Liver (tissue), 8 donors: ENCODE measurements at regions not wholly inside any gene's neighbourhood (a gene's known extent, or its start where the extent isn't known, plus 50 kb on each side); places are given as distances from the start of the nearest gene placed in this dataset.
"Not testable (repeated sequence)": the region's sequence is repeated elsewhere in the genome, so short reads cannot be mapped to it uniquely, and the experiment has no call there.

Source experiments
- DNase-seq: peaks from one replicate; pipeline ENCODE4 v3.0.0-alpha.2; 2017; ENCODE audit warnings: low spot score
- H3K27ac ChIP-seq, 2 donors: one replicate each; pipeline ENCODE4 v1.7.0; 2013; ENCODE audit warnings: inconsistent platforms in 2 of 2, low read length in 2 of 2, control low read depth in 1 of 2, low read depth in 1 of 2, mild to moderate bottlenecking in 1 of 2
- H3K27me3 ChIP-seq, 4 donors: one replicate each; pipeline versions ENCODE4 v1.6.1 to v1.7.0; 2013; ENCODE audit warnings: low read length in 3 of 4, inconsistent platforms in 1 of 4, mild to moderate bottlenecking in 1 of 4, moderate library complexity in 1 of 4; ENCODE audit not compliant: control insufficient read depth in 4 of 4, insufficient read depth in 4 of 4
- H3K36me3 ChIP-seq, 4 donors: one replicate each; pipeline versions ENCODE4 v1.6.1 to v1.7.0; 2013; ENCODE audit warnings: low read length in 3 of 4, mild to moderate bottlenecking in 3 of 4, low read depth in 1 of 4, moderate library complexity in 1 of 4; ENCODE audit not compliant: control insufficient read depth in 4 of 4, insufficient read depth in 3 of 4
- H3K4me1 ChIP-seq, 4 donors: one replicate each; pipeline versions ENCODE4 v1.6.1 to v1.7.0; 2013; ENCODE audit warnings: low read length in 3 of 4, mild to moderate bottlenecking in 3 of 4, moderate library complexity in 1 of 4; ENCODE audit not compliant: control insufficient read depth in 4 of 4, insufficient read depth in 4 of 4
- H3K4me3 ChIP-seq, 3 donors: one replicate each; pipeline versions ENCODE4 v1.6.1 to v1.7.0; 2013; ENCODE audit warnings: low read length in 3 of 3, control low read depth in 1 of 3, low read depth in 1 of 3, mild to moderate bottlenecking in 1 of 3
- H3K9ac ChIP-seq, 2 donors: one replicate each; pipeline ENCODE4 v1.7.0; 2013; ENCODE audit warnings: low read length in 2 of 2, mild to moderate bottlenecking in 2 of 2, moderate library complexity in 2 of 2, control low read depth in 1 of 2, low read depth in 1 of 2
- H3K9me3 ChIP-seq, 4 donors: one replicate each; pipeline versions ENCODE4 v1.6.1 to v1.7.0; 2013; ENCODE audit warnings: low read length in 3 of 4; ENCODE audit not compliant: control insufficient read depth in 4 of 4
- EGR1 ChIP-seq, 2 donors: IDR thresholded peaks; 2 replicates each; pipeline ENCODE4 v1.6.1; 2016 to 2018; ENCODE audit warnings: antibody characterized with exemption in 2 of 2, low read depth in 2 of 2
- FOXA1 ChIP-seq: IDR thresholded peaks from 2 replicates; pipeline ENCODE4 v1.6.1; 2016; ENCODE audit warnings: antibody characterized with exemption
- FOXA2 ChIP-seq: IDR thresholded peaks from 2 replicates; pipeline ENCODE4 v1.6.1; 2016; ENCODE audit warnings: antibody characterized with exemption
- GABPA ChIP-seq, 2 donors: IDR thresholded peaks in 1 of 2; conservative IDR thresholded peaks in 1 of 2; 2 replicates each; pipeline ENCODE4 v1.6.1; 2016; ENCODE audit warnings: antibody characterized with exemption in 2 of 2, mild to moderate bottlenecking in 1 of 2, moderate library complexity in 1 of 2
- HNF4A ChIP-seq, 2 donors: conservative IDR thresholded peaks; 2 replicates each; pipeline ENCODE4 v1.6.1; 2016; ENCODE audit warnings: antibody characterized with exemption in 2 of 2, mild to moderate bottlenecking in 2 of 2
- HNF4G ChIP-seq: IDR thresholded peaks from 2 replicates; pipeline ENCODE4 v1.6.1; 2016; ENCODE audit warnings: antibody characterized with exemption
- JUND ChIP-seq, 2 donors: IDR thresholded peaks; 2 replicates each; pipeline ENCODE4 v1.6.1; 2016; ENCODE audit warnings: antibody characterized with exemption in 2 of 2
- NR2F2 ChIP-seq: IDR thresholded peaks from 2 replicates; pipeline ENCODE4 v1.6.1; 2016; ENCODE audit warnings: antibody characterized with exemption
- RXRA ChIP-seq, 2 donors: IDR thresholded peaks; 2 replicates each; pipeline ENCODE4 v1.6.1; 2017 to 2018; ENCODE audit warnings: antibody characterized with exemption in 2 of 2, mild to moderate bottlenecking in 1 of 2
- SP1 ChIP-seq: IDR thresholded peaks from 2 replicates; pipeline ENCODE4 v1.6.1; 2018; ENCODE audit warnings: antibody characterized with exemption, mild to moderate bottlenecking
- TAF1 ChIP-seq: conservative IDR thresholded peaks from 2 replicates; pipeline ENCODE4 v1.6.1; 2016; ENCODE audit warnings: antibody characterized with exemption, mild to moderate bottlenecking
- YY1 ChIP-seq: IDR thresholded peaks from 2 replicates; pipeline ENCODE4 v1.6.1; 2016; ENCODE audit warnings: antibody characterized with exemption, mild to moderate bottlenecking
- ZBTB33 ChIP-seq: IDR thresholded peaks from 2 replicates; pipeline ENCODE4 v1.6.1; 2016; ENCODE audit warnings: antibody characterized with exemption
- WGBS: extraction: QIAGEN DNeasy Blood & Tissue Kit; methylation state at CpG from one replicate; pipeline ENCODE4 v1.1.7; 2013; 5-methylcytosine and 5-hydroxymethylcytosine counted together
- TF ChIP-seq, protein P1 (sequence below): IDR thresholded peaks from 2 replicates; pipeline ENCODE4 v1.6.1; 2016; ENCODE audit warnings: antibody characterized with exemption
- TF ChIP-seq, protein P2 (sequence below): fragments of 150-350 bp; IDR thresholded peaks from 2 replicates; pipeline ENCODE4 v1.5.1; 2017; ENCODE audit warnings: improper control_type of control experiment, low read depth, low read length; ENCODE audit not compliant: missing input control
- TF ChIP-seq, protein P3 (sequence below): IDR thresholded peaks from 2 replicates; pipeline ENCODE4 v1.6.1; 2016; ENCODE audit warnings: antibody characterized with exemption, mild to moderate bottlenecking
- TF ChIP-seq, protein P4 (sequence below): IDR thresholded peaks from 2 replicates; pipeline ENCODE4 v1.6.1; 2016; ENCODE audit warnings: antibody characterized with exemption
- donor health status: healthy.
- donor health status: healthy.
- donor health status: healthy.
- donor health status: healthy.
- donor health status: healthy.

DNA sequence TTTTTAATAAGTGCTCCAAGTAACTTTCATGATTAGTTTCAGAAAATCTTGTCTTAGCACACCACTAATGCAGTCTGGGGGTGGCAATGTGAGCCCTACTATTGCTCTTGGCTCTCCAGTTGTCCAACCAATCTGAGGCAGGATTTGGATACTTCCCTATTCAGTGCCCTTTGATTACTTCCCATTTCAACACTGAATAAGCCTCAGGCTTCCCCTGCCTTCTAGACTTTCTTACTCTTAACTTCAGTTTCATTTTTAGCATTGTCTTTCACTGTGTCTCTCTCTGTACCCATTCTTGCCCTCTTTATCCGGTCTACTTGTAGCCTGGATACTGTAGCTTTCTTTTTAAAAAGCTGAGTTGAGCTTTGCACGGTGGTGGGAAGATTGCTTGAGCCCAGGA, 186.1 kb downstream of the C9orf152 start:
- no peak for DNase-seq
- H3K36me3 ChIP-seq: peaks cover 0 to 7% (median 0%) of the 10 kb centered on the region in 4 donors
- H3K4me1 ChIP-seq: peaks cover 0 to 7% (median 3%) of the 10 kb centered on the region in 4 donors
- no peak overlapping the region for H3K9ac ChIP-seq
- 73% methylated on average over 2 of the region's 2 CpGs for WGBS
- no peaks in the 10 kb centered on the region for H3K9me3 ChIP-seq
- no peak overlapping the region for H3K4me3 ChIP-seq
- no peak for TF ChIP-seq NR2F2
- no peak for TF ChIP-seq TAF1
- no peak for TF ChIP-seq JUND (IDR thresholded peaks at IDR 0.05)
- no peak for TF ChIP-seq HNF4G
- TF ChIP-seq, protein P1, sequence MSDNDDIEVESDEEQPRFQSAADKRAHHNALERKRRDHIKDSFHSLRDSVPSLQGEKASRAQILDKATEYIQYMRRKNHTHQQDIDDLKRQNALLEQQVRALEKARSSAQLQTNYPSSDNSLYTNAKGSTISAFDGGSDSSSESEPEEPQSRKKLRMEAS: no peak
- TF ChIP-seq, protein P2, sequence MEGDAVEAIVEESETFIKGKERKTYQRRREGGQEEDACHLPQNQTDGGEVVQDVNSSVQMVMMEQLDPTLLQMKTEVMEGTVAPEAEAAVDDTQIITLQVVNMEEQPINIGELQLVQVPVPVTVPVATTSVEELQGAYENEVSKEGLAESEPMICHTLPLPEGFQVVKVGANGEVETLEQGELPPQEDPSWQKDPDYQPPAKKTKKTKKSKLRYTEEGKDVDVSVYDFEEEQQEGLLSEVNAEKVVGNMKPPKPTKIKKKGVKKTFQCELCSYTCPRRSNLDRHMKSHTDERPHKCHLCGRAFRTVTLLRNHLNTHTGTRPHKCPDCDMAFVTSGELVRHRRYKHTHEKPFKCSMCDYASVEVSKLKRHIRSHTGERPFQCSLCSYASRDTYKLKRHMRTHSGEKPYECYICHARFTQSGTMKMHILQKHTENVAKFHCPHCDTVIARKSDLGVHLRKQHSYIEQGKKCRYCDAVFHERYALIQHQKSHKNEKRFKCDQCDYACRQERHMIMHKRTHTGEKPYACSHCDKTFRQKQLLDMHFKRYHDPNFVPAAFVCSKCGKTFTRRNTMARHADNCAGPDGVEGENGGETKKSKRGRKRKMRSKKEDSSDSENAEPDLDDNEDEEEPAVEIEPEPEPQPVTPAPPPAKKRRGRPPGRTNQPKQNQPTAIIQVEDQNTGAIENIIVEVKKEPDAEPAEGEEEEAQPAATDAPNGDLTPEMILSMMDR: no peak
- no peak for TF ChIP-seq FOXA1
- no peak for TF ChIP-seq HNF4A (conservative IDR thresholded peaks at IDR 0.05)
- TF ChIP-seq SP1: no peak
- TF ChIP-seq YY1: no peak
- TF ChIP-seq FOXA2: no peak
- no peak for TF ChIP-seq GABPA (IDR thresholded peaks at IDR 0.05 in 1 of 2, conservative IDR thresholded peaks at IDR 0.05 in 1 of 2)
- H3K27ac ChIP-seq: no peak overlapping the region
- H3K27me3 ChIP-seq: no peaks in the 10 kb centered on the region

DNA sequence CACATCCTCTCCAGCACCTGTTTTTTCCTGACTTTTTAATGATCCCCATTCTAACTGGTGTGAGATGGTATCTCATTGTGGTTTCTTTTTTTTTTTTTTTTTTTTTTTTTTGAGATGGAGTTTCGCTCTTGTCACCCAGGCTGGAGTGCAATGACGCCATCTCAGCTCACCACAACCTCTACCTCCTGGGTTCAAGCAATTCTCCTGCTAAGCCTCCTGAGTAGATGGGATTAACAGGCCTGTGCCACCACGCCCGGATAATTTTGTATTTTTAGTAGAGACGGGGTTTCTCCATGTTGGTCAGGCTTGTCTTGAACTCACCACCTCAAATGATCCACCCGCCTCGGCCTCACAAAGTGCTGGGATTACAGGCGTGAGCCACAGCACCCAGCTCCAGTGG, 184.7 kb downstream of the C9orf152 start:
- DNase-seq, H3K9ac ChIP-seq, H3K27me3 ChIP-seq, H3K27ac ChIP-seq, H3K36me3 ChIP-seq, H3K4me3 ChIP-seq, H3K9me3 ChIP-seq: not testable (repeated sequence)
- WGBS: 93% methylated on average over 8 of the region's 8 CpGs
- H3K4me1 ChIP-seq: peaks cover 2 to 19% (median 15%) of the 10 kb centered on the region in 4 donors

DNA sequence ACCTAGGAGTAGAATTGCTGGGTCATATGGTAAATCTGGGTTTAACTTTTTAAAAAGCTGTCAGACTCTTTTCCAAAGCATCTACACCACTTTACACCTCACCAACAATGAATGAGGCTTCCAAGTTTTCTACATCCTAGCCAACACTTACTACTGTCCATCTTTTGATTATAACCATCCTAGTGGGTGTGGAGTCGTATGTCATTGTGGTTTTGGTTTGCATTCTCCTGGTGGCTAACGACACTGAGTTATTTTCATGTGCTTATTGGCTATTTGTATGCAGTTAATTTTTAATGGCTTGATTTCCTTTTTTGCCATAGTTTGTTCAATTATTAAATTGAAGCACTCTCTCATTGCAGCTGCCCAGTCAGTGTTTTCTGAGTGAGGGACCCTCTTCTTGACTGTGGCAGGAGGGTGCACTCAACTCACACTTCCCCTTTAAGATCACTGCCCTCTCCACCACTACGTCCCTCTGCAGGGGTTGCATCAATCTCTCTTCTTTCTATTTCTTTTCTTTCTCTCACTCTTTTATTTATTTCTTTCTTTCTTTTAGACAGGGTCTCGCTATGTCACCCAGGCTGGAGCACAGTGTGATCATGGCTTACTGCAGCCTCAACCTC, 182.3 kb downstream of the C9orf152 start:
- no peak overlapping the region for H3K9ac ChIP-seq
- H3K27me3 ChIP-seq: no peaks in the 10 kb centered on the region
- 83% methylated on average over 4 of the region's 4 CpGs for WGBS
- no peaks in the 10 kb centered on the region for H3K36me3 ChIP-seq
- H3K4me3 ChIP-seq: no peak overlapping the region
- no peak for DNase-seq
- peaks cover 6 to 43% (median 37%) of the 10 kb centered on the region in 4 donors for H3K4me1 ChIP-seq
- no peak overlapping the region for H3K27ac ChIP-seq
- no peaks in the 10 kb centered on the region for H3K9me3 ChIP-seq
- TF ChIP-seq EGR1 (IDR thresholded peaks at IDR 0.05; ENCODE audit: low read depth in 2 of 2) (no peak), ZBTB33 (no peak), FOXA1 (no peak), GABPA (IDR thresholded peaks at IDR 0.05 in 1 of 2, conservative IDR thresholded peaks at IDR 0.05 in 1 of 2) (no peak), HNF4A (conservative IDR thresholded peaks at IDR 0.05) (no peak), SP1 (no peak), HNF4G (no peak), RXRA (IDR thresholded peaks at IDR 0.05) (no peak), JUND (IDR thresholded peaks at IDR 0.05) (no peak), NR2F2 (no peak)
- TF ChIP-seq, protein P3, sequence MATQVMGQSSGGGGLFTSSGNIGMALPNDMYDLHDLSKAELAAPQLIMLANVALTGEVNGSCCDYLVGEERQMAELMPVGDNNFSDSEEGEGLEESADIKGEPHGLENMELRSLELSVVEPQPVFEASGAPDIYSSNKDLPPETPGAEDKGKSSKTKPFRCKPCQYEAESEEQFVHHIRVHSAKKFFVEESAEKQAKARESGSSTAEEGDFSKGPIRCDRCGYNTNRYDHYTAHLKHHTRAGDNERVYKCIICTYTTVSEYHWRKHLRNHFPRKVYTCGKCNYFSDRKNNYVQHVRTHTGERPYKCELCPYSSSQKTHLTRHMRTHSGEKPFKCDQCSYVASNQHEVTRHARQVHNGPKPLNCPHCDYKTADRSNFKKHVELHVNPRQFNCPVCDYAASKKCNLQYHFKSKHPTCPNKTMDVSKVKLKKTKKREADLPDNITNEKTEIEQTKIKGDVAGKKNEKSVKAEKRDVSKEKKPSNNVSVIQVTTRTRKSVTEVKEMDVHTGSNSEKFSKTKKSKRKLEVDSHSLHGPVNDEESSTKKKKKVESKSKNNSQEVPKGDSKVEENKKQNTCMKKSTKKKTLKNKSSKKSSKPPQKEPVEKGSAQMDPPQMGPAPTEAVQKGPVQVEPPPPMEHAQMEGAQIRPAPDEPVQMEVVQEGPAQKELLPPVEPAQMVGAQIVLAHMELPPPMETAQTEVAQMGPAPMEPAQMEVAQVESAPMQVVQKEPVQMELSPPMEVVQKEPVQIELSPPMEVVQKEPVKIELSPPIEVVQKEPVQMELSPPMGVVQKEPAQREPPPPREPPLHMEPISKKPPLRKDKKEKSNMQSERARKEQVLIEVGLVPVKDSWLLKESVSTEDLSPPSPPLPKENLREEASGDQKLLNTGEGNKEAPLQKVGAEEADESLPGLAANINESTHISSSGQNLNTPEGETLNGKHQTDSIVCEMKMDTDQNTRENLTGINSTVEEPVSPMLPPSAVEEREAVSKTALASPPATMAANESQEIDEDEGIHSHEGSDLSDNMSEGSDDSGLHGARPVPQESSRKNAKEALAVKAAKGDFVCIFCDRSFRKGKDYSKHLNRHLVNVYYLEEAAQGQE: no peak
- TF ChIP-seq, protein P1: no peak
- TF ChIP-seq, protein P2: no peak
- TF ChIP-seq, protein P4, sequence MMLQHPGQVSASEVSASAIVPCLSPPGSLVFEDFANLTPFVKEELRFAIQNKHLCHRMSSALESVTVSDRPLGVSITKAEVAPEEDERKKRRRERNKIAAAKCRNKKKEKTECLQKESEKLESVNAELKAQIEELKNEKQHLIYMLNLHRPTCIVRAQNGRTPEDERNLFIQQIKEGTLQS: no peak
